Osteocyte (in vitro differentiated cells): ENCODE measurements at regions not wholly inside any gene's neighbourhood (a gene's known extent, or its start where the extent isn't known, plus 50 kb on each side); places are given as distances from the start of the nearest gene placed in this dataset.

ENCODE experiments used
- DNase-seq: peaks from one replicate; pipeline ENCODE4 v3.0.0; 2021; ENCODE audit warnings: mixed read lengths; ENCODE audit not compliant: unreplicated experiment; ENCODE audit errors: extremely low spot score
- H3K27ac Mint-ChIP-seq: one replicate; pipeline ENCODE4 v1.8.0; 2021; ENCODE audit warnings: mild to moderate bottlenecking, mixed read lengths; ENCODE audit not compliant: unreplicated experiment
- H3K27me3 Mint-ChIP-seq: one replicate; pipeline ENCODE4 v1.8.0; 2021; ENCODE audit warnings: mixed read lengths; ENCODE audit not compliant: unreplicated experiment
- H3K36me3 Mint-ChIP-seq: one replicate; pipeline ENCODE4 v1.8.0; 2021; ENCODE audit warnings: mixed read lengths; ENCODE audit not compliant: unreplicated experiment
- H3K4me1 Mint-ChIP-seq: one replicate; pipeline ENCODE4 v1.8.0; 2021; ENCODE audit warnings: mixed read lengths; ENCODE audit not compliant: unreplicated experiment
- H3K4me3 Mint-ChIP-seq: one replicate; pipeline ENCODE4 v1.8.0; 2021; ENCODE audit warnings: mild to moderate bottlenecking, moderate library complexity, mixed read lengths; ENCODE audit not compliant: unreplicated experiment
- H3K9me3 Mint-ChIP-seq: one replicate; pipeline ENCODE4 v1.8.0; 2021; ENCODE audit warnings: mixed read lengths; ENCODE audit not compliant: unreplicated experiment
- TF ChIP-seq, protein P1 (sequence below): fragments of 200-600 bp; sonication (generic); IDR thresholded peaks from 2 replicates; pipeline ENCODE4 v1.5.0; 2021; ENCODE audit warnings: antibody characterized with exemption, mild to moderate bottlenecking, moderate library complexity

DNA sequence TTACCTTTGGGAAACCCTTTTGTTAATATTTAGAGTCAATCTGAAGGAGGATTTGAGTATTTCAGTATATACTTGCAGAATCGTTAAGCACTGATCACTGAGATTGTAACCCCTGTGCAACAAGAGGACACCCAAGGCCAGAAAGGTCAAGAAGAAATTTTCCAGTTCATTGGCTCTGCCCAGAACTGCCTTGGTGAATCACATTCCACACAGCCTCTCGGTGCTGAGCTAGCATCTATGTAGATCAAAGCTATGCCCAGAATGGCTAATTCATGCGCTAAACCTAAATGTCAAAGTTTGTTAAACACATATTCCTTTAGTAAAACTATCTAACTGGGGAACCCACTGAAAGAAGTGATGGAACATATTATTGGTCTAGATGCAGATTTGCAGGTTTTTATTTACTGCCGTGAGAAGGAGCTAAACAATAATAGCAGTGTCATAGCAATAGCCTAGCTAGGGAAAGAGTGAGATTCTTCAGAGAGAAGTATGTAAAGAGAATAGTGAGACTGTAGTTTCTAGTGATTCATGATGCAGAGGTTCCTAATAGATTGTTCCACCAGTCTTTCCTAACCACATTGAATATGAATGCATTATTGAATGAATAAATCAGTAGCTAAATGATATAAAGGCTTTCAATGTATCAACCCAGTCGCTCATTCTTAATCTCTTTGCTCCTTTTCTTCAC is 423.2 kb upstream of the CRIM1 start:
- H3K4me1 Mint-ChIP-seq: no peaks in the 10 kb centered on the region
- no peak overlapping the region for H3K27ac Mint-ChIP-seq
- H3K36me3 Mint-ChIP-seq: no peaks in the 10 kb centered on the region
- DNase-seq: no peak
- no peak overlapping the region for H3K4me3 Mint-ChIP-seq
- TF ChIP-seq, protein P1, sequence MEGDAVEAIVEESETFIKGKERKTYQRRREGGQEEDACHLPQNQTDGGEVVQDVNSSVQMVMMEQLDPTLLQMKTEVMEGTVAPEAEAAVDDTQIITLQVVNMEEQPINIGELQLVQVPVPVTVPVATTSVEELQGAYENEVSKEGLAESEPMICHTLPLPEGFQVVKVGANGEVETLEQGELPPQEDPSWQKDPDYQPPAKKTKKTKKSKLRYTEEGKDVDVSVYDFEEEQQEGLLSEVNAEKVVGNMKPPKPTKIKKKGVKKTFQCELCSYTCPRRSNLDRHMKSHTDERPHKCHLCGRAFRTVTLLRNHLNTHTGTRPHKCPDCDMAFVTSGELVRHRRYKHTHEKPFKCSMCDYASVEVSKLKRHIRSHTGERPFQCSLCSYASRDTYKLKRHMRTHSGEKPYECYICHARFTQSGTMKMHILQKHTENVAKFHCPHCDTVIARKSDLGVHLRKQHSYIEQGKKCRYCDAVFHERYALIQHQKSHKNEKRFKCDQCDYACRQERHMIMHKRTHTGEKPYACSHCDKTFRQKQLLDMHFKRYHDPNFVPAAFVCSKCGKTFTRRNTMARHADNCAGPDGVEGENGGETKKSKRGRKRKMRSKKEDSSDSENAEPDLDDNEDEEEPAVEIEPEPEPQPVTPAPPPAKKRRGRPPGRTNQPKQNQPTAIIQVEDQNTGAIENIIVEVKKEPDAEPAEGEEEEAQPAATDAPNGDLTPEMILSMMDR: no peak
- H3K27me3 Mint-ChIP-seq: peaks cover 6% of the 10 kb centered on the region
- H3K9me3 Mint-ChIP-seq: no peaks in the 10 kb centered on the region

DNA sequence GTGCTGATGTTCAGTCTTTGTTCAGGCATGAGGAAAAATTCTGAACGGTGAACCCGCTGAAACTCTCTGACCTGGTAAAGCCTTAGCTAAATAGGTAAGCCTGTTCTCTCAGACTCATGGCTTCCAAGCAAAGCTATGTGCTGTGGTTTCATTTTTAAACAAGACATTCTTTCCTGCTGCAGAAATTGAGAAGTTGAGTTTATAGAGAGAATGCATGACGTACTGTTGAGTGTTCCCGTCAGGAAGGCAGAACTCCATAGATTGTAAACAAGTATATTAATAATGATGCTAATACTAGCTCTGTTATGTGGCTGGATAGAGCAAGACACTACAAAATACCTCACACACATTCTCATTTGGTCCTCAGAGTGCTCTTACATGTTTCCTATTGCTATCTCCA is 424.0 kb upstream of the CRIM1 start:
- H3K36me3 Mint-ChIP-seq: no peaks in the 10 kb centered on the region
- no peak for DNase-seq
- TF ChIP-seq, protein P1: no peak
- H3K4me1 Mint-ChIP-seq: no peaks in the 10 kb centered on the region
- H3K27me3 Mint-ChIP-seq: peaks cover 7% of the 10 kb centered on the region
- H3K9me3 Mint-ChIP-seq: no peaks in the 10 kb centered on the region
- no peak overlapping the region for H3K4me3 Mint-ChIP-seq
- H3K27ac Mint-ChIP-seq: no peak overlapping the region

DNA sequence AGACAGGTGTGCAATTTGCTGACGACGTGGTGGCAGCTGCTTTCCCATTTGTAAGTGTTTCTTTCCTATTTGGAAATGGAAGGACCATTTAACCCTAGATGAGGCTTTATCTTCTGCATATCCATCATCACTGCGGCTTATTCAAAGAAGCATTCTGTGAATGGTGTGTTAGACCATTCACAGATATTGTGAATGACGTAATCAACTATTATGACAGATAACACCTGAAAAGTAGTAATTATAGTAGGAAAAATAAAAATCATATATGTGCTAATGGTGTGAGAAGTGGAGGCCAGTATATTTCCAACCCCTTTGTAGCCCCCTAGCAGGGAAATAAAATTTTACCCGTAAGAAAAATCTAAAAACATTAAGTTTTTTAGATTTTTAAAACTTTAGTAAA is 424.5 kb upstream of the CRIM1 start:
- no peaks in the 10 kb centered on the region for H3K9me3 Mint-ChIP-seq
- no peak overlapping the region for H3K4me3 Mint-ChIP-seq
- H3K36me3 Mint-ChIP-seq: no peaks in the 10 kb centered on the region
- H3K27ac Mint-ChIP-seq: no peak overlapping the region
- H3K4me1 Mint-ChIP-seq: no peaks in the 10 kb centered on the region
- DNase-seq: no peak
- H3K27me3 Mint-ChIP-seq: peaks cover 7% of the 10 kb centered on the region
- TF ChIP-seq, protein P1: no peak

- Mint-ChIP-seq H3K4me3 (no peak overlapping the region), H3K36me3 (no peaks in the 10 kb centered on the region), H3K27me3 (peaks cover 9% of the 10 kb centered on the region), H3K4me1 (no peaks in the 10 kb centered on the region), H3K27ac (no peak overlapping the region), H3K9me3 (no peaks in the 10 kb centered on the region)
- TF ChIP-seq, protein P1: no peak
- no peak for DNase-seq
Measured at GRCh38 chr2:35929551-35929950, 426.0 kb upstream of the CRIM1 start.

DNA sequence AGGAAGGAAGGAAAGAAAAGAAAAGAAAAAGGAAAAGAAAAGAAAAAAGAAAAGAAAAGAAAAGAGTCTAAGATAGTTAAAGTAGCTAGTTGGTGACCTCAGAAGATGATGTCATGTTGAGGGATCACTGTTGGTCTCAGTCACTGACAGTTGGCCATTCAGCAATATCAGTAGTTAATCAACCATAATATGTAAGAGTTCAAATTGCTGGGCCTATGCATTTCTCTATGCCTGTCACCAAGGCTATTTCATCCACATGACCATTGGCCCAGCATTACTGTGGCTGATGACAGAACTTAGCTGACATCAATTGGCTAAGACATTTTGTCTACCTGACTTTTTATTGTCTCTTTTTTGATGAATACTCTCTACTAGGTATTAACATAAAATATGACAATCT is 435.5 kb upstream of the CRIM1 start:
- H3K4me3 Mint-ChIP-seq: no peak overlapping the region
- H3K4me1 Mint-ChIP-seq: no peaks in the 10 kb centered on the region
- H3K9me3 Mint-ChIP-seq: no peaks in the 10 kb centered on the region
- peaks cover 10% of the 10 kb centered on the region for H3K27me3 Mint-ChIP-seq
- DNase-seq: no peak
- no peaks in the 10 kb centered on the region for H3K36me3 Mint-ChIP-seq
- H3K27ac Mint-ChIP-seq: no peak overlapping the region
- TF ChIP-seq, protein P1: no peak
